ENCODE measurements at regions not wholly inside any gene's neighbourhood (a gene's known extent, or its start where the extent isn't known, plus 50 kb on each side); places are given as distances from the start of the nearest gene placed in this dataset.

- no peak for TF ChIP-seq GABPA (IDR thresholded peaks at IDR 0.05 in 1 of 2, conservative IDR thresholded peaks at IDR 0.05 in 1 of 2)
- TF ChIP-seq NR2F2 (IDR thresholded peaks at IDR 0.05): no peak
These were observed 630.8 kb upstream of the PIK3C3 start (continued) for GRCh38 chr18:41324020-41324791.

GRCh38 chr18:41323044-41323443 lies 632.0 kb upstream of the PIK3C3 start:
- no peak overlapping the region for H3K4me3 ChIP-seq (ENCODE audit: low read depth in 1 of 3, low read length in 3 of 3)
- H3K4me1 ChIP-seq (ENCODE audit: control insufficient read depth in 4 of 4, insufficient read depth in 4 of 4, low read length in 3 of 4): no peaks in the 10 kb centered on the region
- H3K27me3 ChIP-seq (ENCODE audit: control insufficient read depth in 4 of 4, insufficient read depth in 4 of 4, low read length in 3 of 4): no peaks in the 10 kb centered on the region
- no peak overlapping the region for H3K9ac ChIP-seq (ENCODE audit: low read depth in 1 of 2, low read length in 2 of 2)
- H3K27ac ChIP-seq (ENCODE audit: low read depth in 1 of 2, low read length in 2 of 2): no peak overlapping the region
- no peaks in the 10 kb centered on the region for H3K36me3 ChIP-seq (ENCODE audit: control insufficient read depth in 4 of 4, insufficient read depth in 3 of 4, low read depth in 1 of 4, low read length in 3 of 4)
- TF ChIP-seq FOXA1 (IDR thresholded peaks at IDR 0.05): no peak
- TF ChIP-seq HNF4A (conservative IDR thresholded peaks at IDR 0.05): no peak
- no peak for TF ChIP-seq MAX (IDR thresholded peaks at IDR 0.05)
- TF ChIP-seq, protein P1, sequence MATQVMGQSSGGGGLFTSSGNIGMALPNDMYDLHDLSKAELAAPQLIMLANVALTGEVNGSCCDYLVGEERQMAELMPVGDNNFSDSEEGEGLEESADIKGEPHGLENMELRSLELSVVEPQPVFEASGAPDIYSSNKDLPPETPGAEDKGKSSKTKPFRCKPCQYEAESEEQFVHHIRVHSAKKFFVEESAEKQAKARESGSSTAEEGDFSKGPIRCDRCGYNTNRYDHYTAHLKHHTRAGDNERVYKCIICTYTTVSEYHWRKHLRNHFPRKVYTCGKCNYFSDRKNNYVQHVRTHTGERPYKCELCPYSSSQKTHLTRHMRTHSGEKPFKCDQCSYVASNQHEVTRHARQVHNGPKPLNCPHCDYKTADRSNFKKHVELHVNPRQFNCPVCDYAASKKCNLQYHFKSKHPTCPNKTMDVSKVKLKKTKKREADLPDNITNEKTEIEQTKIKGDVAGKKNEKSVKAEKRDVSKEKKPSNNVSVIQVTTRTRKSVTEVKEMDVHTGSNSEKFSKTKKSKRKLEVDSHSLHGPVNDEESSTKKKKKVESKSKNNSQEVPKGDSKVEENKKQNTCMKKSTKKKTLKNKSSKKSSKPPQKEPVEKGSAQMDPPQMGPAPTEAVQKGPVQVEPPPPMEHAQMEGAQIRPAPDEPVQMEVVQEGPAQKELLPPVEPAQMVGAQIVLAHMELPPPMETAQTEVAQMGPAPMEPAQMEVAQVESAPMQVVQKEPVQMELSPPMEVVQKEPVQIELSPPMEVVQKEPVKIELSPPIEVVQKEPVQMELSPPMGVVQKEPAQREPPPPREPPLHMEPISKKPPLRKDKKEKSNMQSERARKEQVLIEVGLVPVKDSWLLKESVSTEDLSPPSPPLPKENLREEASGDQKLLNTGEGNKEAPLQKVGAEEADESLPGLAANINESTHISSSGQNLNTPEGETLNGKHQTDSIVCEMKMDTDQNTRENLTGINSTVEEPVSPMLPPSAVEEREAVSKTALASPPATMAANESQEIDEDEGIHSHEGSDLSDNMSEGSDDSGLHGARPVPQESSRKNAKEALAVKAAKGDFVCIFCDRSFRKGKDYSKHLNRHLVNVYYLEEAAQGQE (IDR thresholded peaks at IDR 0.05): no peak
- TF ChIP-seq JUND (IDR thresholded peaks at IDR 0.05): no peak
- TF ChIP-seq RAD21 (IDR thresholded peaks at IDR 0.05): no peak
- no peak for TF ChIP-seq YY1 (IDR thresholded peaks at IDR 0.05)
- no peak for TF ChIP-seq NR2F2 (IDR thresholded peaks at IDR 0.05)
- TF ChIP-seq FOXA2 (IDR thresholded peaks at IDR 0.05): no peak
- no peak for TF ChIP-seq GABPA (IDR thresholded peaks at IDR 0.05 in 1 of 2, conservative IDR thresholded peaks at IDR 0.05 in 1 of 2)
- TF ChIP-seq, protein P2, sequence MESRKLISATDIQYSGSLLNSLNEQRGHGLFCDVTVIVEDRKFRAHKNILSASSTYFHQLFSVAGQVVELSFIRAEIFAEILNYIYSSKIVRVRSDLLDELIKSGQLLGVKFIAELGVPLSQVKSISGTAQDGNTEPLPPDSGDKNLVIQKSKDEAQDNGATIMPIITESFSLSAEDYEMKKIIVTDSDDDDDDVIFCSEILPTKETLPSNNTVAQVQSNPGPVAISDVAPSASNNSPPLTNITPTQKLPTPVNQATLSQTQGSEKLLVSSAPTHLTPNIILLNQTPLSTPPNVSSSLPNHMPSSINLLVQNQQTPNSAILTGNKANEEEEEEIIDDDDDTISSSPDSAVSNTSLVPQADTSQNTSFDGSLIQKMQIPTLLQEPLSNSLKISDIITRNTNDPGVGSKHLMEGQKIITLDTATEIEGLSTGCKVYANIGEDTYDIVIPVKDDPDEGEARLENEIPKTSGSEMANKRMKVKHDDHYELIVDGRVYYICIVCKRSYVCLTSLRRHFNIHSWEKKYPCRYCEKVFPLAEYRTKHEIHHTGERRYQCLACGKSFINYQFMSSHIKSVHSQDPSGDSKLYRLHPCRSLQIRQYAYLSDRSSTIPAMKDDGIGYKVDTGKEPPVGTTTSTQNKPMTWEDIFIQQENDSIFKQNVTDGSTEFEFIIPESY (IDR thresholded peaks at IDR 0.05): no peak
- TF ChIP-seq ATF3 (IDR thresholded peaks at IDR 0.05): no peak
- TF ChIP-seq SP1 (IDR thresholded peaks at IDR 0.05): no peak
- TF ChIP-seq TAF1 (conservative IDR thresholded peaks at IDR 0.05): no peak
- no peak for TF ChIP-seq HNF4G (IDR thresholded peaks at IDR 0.05)
- no peak for TF ChIP-seq EGR1 (IDR thresholded peaks at IDR 0.05; ENCODE audit: low read depth in 2 of 2)
- no peak for TF ChIP-seq RXRA (IDR thresholded peaks at IDR 0.05)
- no peaks in the 10 kb centered on the region for H3K9me3 ChIP-seq (ENCODE audit: control insufficient read depth in 4 of 4, low read length in 3 of 4)
- DNase-seq (ENCODE audit: low spot score): no peak

Measured in liver (tissue), 6 donors.